ENCODE measurements at regions not wholly inside any gene's neighbourhood (a gene's known extent, or its start where the extent isn't known, plus 50 kb on each side); places are given as distances from the start of the nearest gene placed in this dataset.

DNA sequence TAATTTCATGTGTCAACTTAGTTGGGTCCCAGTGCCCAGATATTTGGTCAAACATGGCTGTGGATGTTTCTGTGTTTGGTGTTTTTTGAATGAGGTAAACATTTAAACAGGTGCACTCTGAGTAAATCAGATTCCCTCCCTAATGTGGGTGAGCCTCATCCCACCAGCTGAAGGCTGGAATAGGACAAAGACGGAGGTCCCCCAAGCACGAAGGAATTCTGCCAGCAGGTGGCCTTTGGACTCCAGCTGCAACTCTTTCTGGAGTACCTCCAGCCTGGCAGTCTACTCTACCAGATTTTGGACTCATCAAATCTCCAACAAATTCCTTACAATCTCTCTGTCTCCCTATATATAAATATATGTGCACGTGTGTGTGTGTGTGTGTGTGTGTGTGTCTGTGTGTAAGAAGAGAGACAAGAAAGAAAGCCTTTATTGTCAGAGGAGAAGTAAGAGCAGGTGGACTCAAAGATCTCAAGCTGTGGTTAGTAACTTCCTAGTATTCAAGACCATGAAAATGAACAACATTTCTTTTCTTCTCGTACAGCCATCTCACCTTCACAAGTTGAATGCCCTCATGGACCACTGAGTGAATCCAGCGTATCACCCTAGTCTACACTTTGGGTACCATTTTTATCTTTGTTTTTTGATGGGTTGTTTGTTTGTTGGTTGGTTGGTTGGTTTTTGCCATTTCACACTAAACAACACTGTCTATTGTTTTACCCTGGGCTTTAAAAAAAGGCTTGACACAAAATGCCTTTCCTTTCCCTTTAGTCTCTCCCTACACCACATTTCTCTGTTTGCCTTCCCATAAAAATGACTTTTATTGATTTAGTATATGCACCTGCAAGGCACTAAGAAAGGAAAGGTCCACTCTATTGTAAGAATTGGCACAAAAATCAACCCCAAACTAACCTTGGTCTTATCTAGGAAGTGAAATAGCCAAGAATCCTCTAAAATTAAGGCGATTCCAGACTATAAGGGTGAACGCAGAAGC is 118.7 kb downstream of the TENT4A start:
- intact Hi-C loops (cut with micrococcal nuclease): no loop called here

DNA sequence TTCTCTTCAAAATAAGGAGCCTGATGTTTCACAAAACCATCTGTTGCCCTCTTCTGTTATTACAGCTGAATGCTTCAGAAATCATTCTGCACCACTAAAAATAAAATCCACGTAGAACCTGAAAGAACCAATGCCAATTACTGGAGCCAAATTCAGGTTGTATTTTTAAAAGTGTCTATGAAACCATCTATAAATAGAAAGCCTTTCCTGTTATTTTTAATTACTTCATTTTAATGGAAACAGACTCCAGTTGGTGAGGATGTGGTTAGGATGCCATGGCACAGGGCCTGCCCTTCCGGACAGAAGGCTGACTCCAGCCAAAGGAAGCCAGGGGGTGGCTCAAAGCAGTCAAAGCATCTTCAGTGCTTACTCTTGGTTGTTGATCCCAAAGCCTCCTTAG is 119.8 kb downstream of the TENT4A start:
- intact Hi-C loops (cut with micrococcal nuclease): no loop called here

DNA sequence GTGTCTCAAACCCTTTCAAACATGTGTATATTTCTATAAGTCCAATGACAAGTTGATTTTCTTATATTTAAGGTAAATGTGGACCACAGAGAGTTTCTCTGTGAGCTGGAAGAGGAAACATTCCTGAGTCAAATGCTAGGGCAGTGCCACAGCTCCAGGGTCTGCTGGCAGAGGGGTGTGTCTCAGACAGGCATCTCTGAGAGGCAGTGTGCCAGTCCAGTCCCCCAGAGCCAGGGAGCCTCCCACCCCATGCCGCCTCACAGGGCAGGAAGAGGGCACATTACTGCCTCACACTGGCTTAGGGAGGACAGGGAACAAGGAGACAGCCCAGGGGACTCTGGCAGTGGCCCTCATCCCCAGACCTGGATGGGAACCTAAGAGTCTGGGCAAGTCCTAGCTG is 120.2 kb downstream of the TENT4A start:
- intact Hi-C loops (cut with micrococcal nuclease): no loop called here

DNA sequence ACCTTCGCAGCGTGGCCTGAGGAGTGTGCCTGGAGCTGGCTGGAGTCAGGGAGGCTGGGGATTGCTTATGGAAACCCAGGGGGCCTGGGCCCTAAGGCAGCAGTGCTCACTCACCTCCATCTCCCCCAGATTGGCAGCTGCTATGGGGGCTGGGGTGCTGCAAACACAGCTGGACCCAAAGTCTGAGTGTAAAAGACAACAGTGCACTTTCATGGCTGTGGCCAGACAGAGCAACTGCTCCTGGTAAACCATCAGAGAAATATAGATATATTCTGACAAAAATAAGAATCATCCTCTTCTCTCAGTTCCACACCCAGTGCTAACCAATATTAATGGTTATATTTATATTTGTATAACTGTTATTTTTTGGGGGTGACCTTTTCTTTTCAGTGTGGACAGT is 123.9 kb downstream of the TENT4A start:
- intact Hi-C loops (cut with micrococcal nuclease): no loop called here

DNA sequence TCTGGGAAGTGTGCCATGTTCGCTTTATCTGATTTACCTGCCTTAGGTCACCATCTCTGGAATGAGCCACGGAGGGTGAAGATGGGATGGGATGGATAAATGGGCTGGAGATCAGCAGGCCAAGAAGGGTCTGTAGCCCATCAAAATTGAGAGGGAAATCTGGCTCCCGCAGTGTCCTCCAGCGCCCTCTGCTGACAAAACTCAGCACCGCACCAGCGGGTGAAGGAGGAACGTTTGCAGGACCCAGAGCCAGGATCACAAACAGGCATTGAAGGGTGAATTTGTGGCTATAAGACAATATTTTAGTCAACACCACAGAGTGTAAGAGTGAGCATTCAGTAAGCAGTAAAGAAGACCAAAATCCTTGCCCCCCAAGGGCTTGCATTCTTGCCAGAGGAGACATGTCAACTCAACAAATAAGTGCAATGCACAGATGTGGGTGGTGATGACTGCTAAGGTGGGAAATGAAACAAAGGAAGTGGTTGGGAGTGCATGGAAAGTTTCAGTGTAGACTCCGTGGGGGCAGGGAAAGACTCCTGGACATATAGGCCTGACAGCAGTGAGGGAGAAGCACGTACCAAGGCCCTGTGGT is 124.4 kb downstream of the TENT4A start:
- intact Hi-C loops (cut with micrococcal nuclease): no loop called here

DNA sequence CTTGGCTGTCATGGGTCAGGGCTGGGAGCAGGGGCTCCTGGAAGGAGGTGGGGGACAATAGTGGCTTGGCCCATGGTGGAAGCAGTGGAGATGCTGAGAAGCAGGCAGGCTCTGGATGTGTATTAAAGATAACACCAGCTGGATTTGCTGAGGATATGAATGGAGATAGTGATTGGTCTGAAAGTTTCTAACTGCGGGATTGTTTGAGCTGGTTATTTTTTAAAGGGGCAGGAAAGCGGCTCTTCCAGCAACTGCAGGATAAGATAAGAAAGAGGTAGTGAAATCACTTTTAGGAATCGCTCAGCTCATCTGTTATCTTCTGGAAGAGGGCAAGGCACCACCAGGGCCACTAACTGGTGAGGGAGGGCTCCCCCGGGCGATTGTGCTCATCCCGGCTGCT is 125.5 kb downstream of the TENT4A start:
- intact Hi-C loops (cut with micrococcal nuclease): no loop called here

DNA sequence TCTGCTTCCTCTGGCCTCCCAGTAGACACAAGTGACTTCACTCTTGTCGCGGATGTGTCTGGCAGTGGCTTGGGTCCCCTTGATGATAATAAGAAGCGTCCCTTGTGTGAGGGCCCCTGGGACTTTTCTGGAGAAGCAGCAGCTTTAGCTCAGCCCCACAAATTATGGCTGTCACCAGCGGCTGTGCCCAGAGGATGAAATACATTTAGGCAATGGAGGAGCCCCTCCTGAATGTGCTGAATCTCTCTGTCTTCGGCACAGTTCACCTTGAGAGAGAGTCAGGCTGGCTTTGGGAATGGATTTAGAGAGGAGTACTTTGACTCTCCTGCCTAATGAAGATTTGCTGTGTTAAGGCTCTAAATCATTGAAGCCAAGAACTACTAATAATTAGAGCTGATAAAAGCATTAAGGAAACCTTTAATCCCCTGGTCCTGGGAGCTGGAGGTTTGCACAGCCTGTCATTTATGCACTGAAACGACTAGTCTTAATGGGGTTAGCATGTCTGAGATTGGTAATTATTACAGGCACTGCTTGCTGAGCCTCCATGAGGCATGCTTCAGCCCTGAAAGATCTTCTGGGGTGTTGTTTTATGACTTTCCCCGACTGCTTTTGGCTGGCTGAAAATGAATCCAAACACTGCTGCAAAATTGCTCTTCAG is 127.0 kb downstream of the TENT4A start:
- intact Hi-C loops (cut with micrococcal nuclease): no loop called here

DNA sequence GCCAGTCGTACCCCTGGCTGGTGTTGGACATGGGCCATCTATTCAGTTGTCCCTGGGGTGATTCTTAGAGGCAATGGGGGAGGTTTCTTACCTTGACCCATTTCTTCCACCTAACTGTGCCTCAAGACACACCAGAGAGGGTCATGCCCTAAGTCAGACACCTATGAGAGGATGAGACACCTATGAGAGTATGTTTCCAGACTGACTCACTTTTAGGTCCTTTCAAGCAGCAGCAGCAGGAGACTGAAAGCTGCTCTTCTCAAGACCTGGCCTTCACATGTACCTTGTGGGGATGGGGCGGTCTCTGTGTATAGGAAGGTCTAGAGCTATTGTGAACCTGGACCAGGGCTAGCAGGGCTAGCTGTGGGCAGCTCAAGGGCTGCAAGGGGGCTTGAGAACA is 130.1 kb downstream of the TENT4A start:
- intact Hi-C loops (cut with micrococcal nuclease): no loop called here

DNA sequence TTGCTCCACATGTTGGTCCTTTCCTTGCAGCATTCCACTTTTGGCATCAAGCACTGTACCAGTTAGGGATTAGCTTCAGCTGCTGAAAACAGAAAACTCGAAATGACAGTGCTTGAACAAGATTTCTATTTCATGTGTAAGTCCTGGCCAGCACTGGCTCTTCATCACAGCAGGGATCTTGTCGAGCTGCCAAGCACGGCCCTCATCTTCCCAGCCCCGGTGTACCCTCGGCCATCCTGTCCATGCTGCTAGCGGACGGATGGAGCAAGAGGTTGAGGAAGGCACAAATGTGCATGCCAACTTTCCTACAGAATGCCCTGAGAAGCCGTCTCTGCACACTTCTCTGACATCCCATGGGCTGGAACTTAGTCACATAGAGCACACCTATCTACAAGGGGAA is 130.6 kb downstream of the TENT4A start:
- intact Hi-C loops (cut with micrococcal nuclease): no loop called here

DNA sequence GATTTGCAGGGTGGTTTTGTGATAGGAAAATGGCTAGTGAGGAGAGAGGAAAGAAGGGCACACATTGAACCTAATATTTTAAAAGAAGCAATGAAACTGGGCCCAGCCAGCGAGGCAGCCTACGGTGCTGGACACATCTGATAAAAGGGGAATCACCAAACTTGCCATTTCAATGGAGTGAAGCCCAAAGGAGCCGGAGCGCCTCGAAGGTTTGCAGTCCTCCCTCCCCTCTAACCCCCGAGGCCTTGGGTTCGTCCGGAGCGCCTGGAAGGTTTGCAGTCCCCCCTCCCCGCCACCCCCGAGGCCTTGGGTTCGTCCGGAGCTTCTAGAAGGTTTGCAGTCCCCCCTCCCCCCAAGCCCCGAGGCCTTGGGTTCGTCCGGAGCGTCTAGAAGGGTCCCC is 132.6 kb downstream of the TENT4A start:
- intact Hi-C loops (cut with micrococcal nuclease): no loop called here

DNA sequence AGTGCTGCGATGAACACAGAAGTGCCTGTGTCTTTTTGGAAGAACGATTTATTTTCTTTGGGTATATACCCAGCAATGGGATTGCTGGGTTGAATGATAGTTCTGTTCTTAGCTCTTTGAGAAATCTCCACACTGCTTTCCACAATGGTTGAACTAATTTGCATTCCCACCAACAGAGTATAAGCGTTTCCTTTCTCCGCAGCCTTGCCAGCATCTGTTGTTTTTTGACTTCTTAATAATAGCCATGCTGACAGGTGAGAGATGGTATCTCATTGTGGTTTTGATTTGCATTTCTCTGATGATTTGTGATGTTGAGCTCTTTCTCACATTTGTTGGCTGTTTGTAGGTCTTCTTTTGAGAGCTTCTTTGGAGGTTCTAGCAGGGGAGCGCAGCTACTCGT is 134.6 kb downstream of the TENT4A start:
- intact Hi-C loops (cut with micrococcal nuclease): no loop called here

DNA sequence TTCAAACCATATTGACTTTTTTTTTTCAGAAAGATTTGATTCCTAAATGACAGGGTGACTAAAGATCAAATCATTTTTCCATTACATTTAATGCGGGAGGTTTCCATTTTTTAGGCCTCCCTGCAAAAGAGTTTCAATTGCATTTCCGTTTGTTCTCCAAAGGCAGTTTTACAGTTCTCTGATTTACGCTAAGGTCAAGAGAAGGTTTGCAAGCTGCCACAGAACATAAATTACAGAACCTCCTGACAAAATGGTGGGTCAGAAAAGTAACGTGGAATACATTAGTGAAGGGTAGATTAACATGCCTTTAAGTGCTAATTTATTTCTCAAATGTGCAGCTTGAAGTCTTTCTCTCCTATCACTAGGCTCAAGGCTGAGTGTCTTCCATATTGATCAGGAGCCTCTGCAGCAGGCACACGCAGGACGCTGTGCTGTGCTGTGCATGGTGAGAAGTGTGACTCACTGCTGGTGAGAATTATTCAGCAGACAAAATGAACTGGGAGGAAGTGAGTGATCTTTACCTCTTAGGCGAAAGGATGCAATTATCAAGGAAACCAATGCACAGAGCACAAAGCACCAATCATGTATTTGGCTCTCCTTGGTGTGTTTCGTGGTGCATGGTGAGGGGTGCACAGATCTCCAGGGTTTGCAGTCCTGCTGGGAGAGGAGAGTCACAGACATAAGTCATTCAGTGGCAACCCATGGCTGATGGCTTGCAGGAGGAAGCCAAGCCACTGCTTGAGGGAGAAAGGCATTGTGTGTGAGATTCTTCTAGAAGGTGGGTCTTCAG is 136.3 kb downstream of the TENT4A start:
- intact Hi-C loops (cut with micrococcal nuclease): no loop called here

DNA sequence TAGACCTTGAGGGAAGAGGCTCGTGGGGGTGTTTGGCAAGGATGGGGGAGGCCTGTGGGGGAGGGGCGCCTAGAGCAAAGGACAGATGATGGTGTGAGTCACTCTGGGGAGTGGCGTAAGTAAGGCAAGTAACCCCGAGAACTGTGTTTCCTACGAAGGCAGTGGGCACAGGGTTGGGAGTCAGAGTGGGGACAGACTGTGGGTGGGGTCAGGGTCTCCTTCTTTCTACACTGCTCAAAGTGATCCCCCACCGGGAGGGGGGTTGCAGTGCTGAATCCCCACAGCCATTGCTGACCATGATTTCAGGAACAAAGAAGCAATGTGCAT is 136.8 kb downstream of the TENT4A start:
- intact Hi-C loops (cut with micrococcal nuclease): no loop called here

DNA sequence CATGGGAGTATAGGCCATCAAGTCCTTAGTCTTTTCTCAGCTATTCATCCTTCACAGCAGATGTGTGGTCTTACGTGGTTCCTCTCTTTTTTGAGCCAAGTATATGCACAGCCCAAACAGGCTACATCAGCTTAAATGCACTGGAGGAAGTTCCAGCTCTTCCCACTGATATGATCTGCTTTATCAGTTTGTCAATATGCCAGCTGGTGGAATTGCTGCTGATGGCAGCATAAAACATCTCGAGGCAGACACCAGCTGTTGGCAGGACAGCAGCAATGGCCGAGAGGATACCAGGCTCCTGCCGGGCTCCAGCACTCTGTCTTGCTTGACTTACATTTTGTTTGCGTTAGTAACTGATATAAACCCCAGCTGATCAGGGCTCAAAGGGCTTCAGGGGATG is 143.4 kb downstream of the TENT4A start:
- intact Hi-C loops (cut with micrococcal nuclease): no loop called here

DNA sequence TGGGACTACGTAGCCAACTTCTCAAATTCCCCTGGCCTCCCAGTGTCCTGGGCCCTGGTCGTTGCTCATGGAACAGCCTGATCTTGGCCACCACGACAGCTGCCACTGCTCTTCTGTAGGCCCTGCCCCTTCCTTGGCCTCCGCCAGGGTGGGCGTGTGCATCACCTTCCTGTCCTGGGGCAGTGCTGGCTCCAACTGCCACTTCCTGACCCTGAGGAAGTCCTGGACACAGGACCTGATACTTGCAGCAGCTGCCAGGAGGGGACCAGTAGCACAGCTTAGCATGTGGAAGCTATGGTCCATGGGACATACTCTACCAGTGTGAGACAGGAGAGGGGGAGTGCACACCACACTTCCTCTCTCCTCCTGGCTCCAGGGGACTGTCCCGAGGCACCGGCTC is 145.2 kb downstream of the TENT4A start:
- intact Hi-C loops (cut with micrococcal nuclease): no loop called here

DNA sequence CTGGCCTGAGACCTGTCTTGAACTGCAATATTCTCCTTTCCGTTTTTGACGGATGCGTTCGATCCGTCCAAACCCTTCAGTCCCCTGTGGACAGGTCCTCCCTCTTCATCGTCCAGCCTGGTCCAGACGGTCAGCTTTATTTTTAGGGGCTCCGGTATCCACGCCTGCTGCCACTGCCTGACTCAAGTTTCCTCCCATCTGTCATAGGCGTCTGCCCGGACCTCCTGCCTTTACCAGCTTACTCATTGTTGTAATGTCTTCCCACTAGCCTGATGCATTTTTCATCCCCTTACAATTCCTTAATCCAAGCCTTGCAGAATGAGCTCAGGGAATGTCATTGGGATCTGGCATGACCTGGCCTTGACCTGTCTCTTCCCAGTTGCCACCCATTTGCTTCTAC is 145.8 kb downstream of the TENT4A start:
- intact Hi-C loops (cut with micrococcal nuclease): no loop called here

DNA sequence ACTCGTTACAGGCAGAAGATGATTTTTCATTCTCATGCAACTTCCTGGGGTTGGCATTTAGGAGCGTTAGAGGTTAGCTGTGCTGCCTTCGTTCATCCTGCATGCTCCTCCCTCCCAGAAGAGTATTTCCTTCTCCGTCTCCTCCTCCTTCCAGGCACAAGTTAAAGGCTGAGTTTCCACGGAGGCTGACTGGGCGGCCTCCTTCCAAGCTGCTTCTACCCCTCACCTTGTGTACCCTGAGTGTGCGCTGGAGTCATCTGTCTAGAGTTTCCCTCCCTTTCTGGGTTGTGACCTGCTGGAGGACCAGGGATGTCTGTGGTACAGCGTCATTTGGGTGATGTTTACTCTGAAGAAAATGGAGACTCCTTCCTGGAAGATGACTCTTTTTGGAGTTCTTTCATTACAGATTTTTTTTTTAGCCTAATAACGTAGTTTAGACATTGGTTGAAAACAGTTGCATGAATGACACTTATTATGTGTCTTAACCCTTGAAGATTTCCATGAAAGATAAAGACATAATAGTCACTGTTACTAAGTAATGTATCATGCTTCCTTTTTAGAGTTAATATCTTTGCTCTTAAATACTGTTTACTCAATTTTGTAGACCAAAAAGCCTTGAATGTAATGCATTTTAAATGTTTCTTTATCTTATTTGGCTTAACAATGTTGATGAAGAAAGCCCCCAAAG is 146.9 kb downstream of the TENT4A start:
- intact Hi-C loops (cut with micrococcal nuclease): no loop called here

DNA sequence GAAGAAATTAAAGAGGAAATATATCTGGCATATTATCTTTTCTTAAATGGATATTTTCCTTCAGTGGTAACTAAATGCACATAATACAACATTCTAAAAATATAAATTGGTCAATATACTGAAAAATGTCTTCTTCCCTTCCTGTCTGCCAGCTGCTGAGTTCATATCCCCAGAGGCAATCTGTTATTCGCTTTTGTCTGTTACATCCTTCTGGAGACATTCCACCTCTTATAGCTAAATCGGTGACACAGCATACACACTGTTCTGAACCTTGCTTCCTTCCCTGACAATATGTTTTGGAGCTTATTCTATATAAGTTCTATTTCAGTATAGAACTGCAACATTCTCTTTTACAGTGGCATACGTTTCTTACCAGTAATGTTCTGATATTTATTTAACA is 147.8 kb downstream of the TENT4A start:
- intact Hi-C loops (cut with micrococcal nuclease): no loop called here

DNA sequence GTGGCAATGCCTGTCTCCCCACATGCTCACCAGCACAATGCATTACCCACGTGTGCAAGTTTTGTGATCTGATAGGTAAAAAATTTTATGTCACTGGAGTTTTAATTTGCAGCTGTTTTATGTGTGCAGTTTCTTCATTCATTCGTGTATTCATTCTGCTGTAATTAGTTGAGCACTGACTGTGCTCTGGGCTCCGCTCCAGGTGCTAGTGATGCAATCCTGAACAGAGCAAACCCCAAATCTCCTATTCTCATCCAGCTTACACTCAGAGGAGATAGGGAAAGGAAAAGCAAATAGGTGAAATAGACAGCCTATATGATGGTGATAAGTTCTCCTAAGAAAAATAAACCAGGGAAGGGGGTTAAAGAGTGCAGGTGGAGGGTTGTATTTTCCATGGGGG is 148.4 kb downstream of the TENT4A start:
- intact Hi-C loops (cut with micrococcal nuclease): no loop called here

DNA sequence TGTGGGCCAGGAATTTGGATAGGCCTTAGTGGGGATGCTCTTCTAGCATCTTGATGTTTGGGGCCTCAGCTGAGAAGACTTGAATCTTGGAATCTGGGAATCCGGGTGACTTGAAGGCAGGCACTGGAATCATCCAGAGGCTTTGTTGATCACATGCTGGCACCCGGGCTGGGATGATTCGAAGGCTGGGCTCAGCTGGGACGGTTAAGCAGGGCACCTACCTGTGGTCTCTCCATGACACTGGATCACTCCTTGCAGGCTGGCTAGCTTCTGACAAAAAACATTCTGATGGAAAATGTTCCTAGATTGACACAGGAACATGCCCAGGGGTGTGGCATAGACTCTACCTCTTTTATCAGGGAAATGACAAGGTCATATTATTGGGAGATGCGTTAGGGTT is 149.1 kb downstream of the TENT4A start:
- intact Hi-C loops (cut with micrococcal nuclease): no loop called here

DNA sequence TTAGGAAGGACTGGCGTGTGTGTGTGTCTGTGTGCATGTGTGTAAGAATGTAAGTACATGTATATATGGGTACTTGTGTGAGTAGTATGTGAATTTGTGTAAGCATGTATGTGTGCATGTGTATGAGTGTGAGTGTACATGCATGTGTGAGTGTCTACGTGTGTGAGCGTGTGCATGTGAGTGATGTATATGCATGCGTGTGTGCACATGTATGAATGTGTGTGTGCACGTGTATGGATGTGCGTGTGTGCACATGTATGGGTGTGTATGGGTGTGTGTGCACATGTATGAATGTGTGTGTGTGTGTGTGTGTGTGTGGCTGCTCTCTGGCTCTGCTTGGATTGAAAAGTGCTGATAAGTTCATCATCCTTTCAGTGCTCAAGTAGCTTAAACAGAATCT is 154.5 kb downstream of the TENT4A start:
- intact Hi-C loops (cut with micrococcal nuclease): no loop called here
